Adrenal gland (tissue), 5 donors: ENCODE measurements at regions not wholly inside any gene's neighbourhood (a gene's known extent, or its start where the extent isn't known, plus 50 kb on each side); places are given as distances from the start of the nearest gene placed in this dataset.

Experiments used
- POLR2A ChIP-seq, 2 donors: fragments of 450-650 bp; IDR thresholded peaks; one replicate each; pipeline ENCODE4 v1.6.1; 2017; ENCODE audit warnings: antibody characterized with exemption in 2 of 2, mild to moderate bottlenecking in 2 of 2, moderate library complexity in 1 of 2
- TF ChIP-seq, protein P1 (sequence below), 6 experiments: fragments of 450-650 bp in 4 of 6; fragments of 200-600 bp in 2 of 6; sonication (generic) in 1 of 6; IDR thresholded peaks; 1 replicate in 5 of 6; 2 replicates in 1 of 6; pipeline versions ENCODE4 v1.5.1 to v1.8.0; 2016 to 2021; ENCODE audit warnings: antibody characterized with exemption in 6 of 6, mild to moderate bottlenecking in 2 of 6, moderate library complexity in 1 of 6
- donor health status: DM: no; HTN: no; CAD: no.

DNA sequence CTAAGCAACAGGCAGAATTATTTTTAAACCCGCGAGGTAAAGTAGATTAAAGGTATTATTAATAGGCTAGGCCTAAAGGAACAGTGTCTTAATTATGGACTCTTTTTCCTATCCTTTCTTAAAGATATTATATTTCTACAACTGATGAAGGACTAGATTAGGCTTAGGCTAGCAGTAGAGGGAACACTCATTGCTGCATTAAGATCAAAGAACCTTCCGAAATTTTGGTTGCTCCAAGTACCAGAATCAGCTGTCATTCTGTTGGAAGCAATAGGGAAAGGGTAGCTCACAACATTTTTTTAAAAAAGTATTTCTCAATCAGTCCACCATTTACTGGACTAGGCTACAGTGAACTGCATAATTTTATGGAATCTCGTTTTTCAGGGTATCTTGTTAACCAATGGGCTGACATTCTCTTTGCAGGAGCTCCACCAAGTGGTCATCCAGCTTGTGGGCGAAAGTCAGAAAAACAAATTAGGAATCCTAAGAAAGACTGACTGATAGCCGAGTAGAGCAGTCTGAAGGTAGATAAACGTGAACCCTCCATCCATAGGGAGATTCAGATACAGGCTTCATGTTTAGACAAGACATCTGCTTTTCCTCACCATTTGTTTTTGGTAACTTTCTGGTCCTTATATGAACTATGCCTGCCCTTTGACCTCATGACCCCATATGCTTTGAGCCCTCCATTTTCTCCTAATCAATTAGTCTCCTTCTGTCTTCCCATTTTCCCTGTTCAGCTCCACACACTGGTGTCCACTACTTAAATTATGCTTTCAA lies 103.6 kb upstream of the CHD1 start:
- TF ChIP-seq, protein P1, sequence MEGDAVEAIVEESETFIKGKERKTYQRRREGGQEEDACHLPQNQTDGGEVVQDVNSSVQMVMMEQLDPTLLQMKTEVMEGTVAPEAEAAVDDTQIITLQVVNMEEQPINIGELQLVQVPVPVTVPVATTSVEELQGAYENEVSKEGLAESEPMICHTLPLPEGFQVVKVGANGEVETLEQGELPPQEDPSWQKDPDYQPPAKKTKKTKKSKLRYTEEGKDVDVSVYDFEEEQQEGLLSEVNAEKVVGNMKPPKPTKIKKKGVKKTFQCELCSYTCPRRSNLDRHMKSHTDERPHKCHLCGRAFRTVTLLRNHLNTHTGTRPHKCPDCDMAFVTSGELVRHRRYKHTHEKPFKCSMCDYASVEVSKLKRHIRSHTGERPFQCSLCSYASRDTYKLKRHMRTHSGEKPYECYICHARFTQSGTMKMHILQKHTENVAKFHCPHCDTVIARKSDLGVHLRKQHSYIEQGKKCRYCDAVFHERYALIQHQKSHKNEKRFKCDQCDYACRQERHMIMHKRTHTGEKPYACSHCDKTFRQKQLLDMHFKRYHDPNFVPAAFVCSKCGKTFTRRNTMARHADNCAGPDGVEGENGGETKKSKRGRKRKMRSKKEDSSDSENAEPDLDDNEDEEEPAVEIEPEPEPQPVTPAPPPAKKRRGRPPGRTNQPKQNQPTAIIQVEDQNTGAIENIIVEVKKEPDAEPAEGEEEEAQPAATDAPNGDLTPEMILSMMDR (IDR thresholded peaks at IDR 0.05), result peak; percentile 44 to 82 (median 77)
- TF ChIP-seq POLR2A (IDR thresholded peaks at IDR 0.05), result no peak
